DMS79 treated with DMSO at 0.1 percent for 48 hours (cell line): ENCODE measurements at regions not wholly inside any gene's neighbourhood (a gene's known extent, or its start where the extent isn't known, plus 50 kb on each side); places are given as distances from the start of the nearest gene placed in this dataset.
"Not testable (repeated sequence)": the region's sequence is repeated elsewhere in the genome, so short reads cannot be mapped to it uniquely, and the experiment has no call there.

ENCODE experiments used
- DNase-seq: peaks from one replicate; lab custom pipeline; 2025; lab: John Stamatoyannopoulos, UW

DNA sequence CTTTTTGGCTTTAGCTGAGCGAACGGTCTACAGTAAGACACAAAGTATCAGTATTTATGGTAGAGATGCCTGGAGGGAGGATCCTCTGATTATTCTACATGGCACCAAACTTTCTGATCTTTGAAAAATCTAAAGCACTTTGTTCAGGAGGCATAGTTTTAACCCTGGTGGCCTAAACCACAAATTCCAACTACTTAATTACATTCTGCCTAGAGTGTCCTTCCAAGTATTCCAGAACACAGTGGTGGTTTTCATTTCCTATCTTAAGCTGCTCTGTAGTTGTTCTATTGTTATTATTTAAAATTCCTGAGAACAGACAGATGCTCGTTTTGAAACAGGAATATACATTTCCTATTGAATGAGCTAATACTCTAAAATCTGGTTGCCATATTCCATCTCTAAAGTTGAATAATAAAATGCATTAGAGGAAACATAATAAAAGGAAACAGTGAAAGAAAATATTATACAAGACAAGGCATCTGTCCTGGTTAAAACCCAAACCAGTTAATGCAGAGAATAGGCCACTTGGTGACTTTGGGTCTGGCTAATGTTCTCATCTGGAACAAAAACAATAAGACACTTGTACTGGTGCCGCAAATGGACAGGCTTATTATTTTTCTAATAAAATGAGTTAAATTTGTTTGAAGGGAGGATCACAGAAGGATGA is 657.4 kb downstream of the SPRY1 start:
- no peak for DNase-seq

DNA sequence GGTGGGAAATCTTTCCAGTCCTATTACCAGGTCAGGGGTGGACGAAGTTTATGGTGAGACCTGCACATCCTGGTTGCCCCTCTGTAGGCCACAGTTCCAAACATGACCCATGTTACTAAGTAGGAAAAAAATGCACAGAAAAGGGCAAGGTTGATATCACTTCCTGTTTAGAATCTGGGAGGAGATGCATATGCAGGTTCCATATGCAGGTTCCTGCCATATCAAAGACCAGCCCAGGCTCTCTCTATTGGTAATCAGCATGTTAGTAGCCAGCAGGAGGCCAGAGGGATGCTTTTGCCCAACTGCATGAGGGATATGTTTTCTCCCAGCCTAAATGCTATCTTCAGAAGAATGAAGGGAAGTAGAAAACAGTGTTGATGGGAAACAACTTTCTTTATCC is 657.2 kb downstream of the ANKRD50 start:
- DNase-seq: no peak

GRCh38 chr4:124055896-124056295 is 656.6 kb downstream of the ANKRD50 start:
- no peak for DNase-seq

GRCh38 chr4:124060261-124060918 is 652.1 kb downstream of the ANKRD50 start:
- no peak for DNase-seq

DNA sequence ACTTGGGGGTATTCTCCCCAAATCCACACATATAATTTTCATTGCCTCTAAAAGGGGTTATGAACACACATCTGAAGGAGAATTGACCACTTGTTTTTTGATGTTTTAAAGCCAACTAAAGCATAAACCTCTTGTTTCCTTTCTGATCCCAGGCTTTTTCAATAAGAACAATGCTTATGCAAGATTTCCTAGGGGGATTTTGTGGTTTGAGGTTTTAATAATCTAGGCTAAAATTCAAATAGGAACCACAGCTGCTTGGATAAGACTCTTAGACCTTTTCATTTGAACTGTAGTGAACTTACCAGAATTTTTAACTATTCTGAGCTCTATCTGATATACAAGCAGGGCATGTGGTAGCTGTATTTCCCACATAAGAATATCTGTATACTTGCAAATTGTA is 651.1 kb downstream of the ANKRD50 start:
- DNase-seq: no peak

- DNase-seq: no peak
Measured at GRCh38 chr4:124065422-124065821, 647.1 kb downstream of the ANKRD50 start.

DNA sequence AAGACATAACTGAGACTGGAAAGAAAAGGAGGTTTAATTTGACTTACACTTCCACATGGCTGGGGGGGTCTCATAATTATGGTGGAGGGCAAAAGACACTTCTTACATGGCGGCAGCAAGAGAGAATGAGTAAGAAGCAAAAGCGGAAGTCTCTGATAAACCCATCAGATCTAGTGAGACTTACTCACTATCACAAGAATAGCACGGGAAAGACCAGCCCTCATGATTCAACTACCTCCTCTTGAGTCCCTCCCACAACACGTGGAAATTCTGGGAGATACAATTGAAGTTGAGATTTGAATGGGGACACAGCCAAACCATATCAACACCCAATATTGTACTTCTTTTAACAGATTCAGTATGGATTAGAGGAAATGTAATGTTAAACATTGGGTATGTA is 646.6 kb downstream of the ANKRD50 start:
- no peak for DNase-seq

- DNase-seq: no peak
Measured at GRCh38 chr4:124066595-124066994, 645.9 kb downstream of the ANKRD50 start.

GRCh38 chr4:124067046-124067445 is 645.5 kb downstream of the ANKRD50 start:
- DNase-seq: no peak

- no peak for DNase-seq
Measured at GRCh38 chr4:124070688-124071484, 641.6 kb downstream of the ANKRD50 start.

DNA sequence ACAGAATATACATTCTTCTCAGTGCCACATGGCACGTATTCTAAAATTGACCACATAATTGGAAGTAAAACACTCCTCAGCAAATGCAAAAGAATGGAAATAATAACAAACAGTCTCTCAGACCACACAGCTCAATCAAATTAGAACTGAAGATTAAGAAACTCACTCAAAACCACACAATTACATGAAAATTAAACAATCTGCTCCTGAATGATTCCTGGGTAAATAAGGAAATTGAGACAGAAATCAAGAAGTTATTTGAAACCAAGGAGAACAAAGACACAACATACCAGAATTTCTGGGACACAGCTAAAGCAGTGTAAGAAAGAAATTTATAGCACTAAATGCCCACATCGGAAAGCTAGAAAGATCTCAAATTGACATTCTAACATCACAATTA is 637.3 kb downstream of the ANKRD50 start:
- DNase-seq: not testable (repeated sequence)

DNA sequence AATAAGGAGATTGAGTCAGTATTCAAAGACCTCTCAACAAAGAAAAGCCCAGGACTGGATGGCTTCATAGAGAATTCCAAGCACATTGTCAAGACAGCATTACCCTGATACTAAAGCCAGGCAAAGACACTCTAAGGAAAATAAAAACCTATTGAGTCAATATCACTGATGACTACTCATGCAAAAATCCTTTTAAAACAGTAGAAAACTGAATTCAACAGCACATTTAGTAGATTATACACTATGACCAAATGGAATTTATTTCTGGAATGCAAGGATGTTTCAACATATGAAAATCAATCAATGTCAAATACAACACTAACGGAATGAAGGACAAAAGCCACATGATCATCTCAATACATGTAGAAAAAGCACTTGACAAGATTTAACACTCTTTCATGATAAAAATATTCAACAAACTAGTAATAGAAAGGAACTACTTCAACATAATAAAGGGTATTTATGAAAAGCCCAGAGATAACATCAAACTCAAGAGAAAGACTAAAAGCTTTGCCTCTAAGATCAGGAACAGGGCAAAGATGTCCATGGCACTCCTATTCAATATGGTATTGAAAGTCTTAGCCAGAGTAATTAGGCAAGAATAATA is 633.3 kb downstream of the ANKRD50 start:
- DNase-seq: no peak

DNA sequence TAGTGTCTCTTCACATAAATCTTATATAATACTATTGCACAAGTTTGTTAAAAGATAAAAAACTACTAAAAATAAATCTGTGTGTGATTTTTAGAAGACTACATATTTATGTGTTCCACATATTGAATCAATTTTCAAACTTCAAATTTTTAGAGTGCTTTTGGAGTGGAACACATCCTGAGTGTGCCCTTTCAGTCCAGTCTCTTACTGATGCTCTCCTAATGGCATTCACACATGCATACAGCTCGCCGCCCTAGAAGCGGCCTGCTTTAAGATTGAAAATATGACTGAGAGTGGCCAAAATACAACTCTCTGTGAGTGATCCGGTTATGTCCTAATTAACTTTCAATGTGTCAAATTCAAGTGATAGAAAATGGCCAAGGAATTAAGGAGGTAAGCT is 628.8 kb downstream of the ANKRD50 start:
- DNase-seq: no peak

DNA sequence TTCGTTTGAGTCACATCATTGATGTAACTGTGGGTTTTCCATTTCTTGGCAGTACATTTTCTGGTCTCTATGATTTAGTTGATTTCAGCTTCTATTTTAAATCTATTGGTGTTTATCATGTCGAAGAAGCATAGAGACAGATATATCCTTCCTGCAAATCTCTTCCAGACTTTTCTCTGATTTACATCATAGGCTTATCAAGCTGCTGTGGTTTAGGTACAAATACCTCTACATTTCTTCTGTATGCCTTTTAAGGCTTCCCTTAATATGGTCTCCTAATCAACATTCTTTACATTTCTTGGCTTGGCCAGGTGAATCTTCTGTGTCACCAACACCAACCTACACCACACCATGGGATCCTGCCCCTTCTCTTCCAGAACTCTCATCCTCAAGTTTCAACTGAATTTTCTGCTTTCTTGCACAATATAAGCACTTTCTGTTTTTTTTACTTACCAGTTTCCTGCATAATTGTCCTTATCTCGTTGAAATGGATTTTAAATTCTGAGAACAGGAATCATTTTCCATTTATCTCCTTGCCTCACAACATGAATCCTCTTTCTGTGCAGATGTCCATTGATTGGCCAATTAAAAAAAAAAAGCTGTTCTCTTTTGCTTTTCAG is 626.9 kb downstream of the ANKRD50 start:
- no peak for DNase-seq

GRCh38 chr4:124090021-124090420 is 622.5 kb downstream of the ANKRD50 start:
- DNase-seq: no peak

GRCh38 chr4:124092101-124092500 is 620.4 kb downstream of the ANKRD50 start:
- no peak for DNase-seq

GRCh38 chr4:124092541-124092984 is 620.0 kb downstream of the ANKRD50 start:
- DNase-seq: no peak

GRCh38 chr4:124095621-124096020 is 616.9 kb downstream of the ANKRD50 start:
- DNase-seq: no peak

DNA sequence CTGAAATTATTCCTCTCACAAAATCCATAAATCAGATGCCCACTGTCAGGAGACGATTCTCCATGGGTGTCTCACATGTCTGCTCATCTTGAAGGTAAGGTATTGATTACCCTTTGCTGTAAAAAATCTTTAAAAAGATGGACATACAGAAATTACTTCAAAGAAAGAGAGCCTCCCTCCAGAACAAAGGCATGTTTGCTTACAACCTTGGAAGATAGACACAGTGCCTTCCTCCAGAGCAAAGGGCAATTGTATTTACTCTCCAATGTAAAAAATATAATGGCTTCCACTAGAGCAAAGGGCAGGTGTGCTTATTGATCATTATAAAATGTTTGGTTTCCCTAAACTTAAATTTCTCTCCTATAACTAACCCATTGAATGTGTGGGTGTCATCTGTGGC is 616.2 kb downstream of the ANKRD50 start:
- no peak for DNase-seq

- DNase-seq: no peak
Measured at GRCh38 chr4:124097447-124097846, 615.1 kb downstream of the ANKRD50 start.

GRCh38 chr4:124104101-124104500 is 608.4 kb downstream of the ANKRD50 start:
- DNase-seq: no peak

- no peak for DNase-seq
Measured at GRCh38 chr4:124104628-124105027, 607.9 kb downstream of the ANKRD50 start.
